Mucosa of rectum (tissue), 2 donors: ENCODE measurements at regions not wholly inside any gene's neighbourhood (a gene's known extent, or its start where the extent isn't known, plus 50 kb on each side); places are given as distances from the start of the nearest gene placed in this dataset.

Experiments
- H3K27ac ChIP-seq, 2 donors: one replicate each; pipeline ENCODE4 v1.7.0; 2013; ENCODE audit warnings: inconsistent platforms in 2 of 2, low read depth in 2 of 2, low read length in 2 of 2
- H3K27me3 ChIP-seq, 2 donors: one replicate each; pipeline ENCODE4 v1.7.0; 2013; ENCODE audit warnings: low read length in 2 of 2; ENCODE audit not compliant: control insufficient read depth in 2 of 2, insufficient read depth in 2 of 2
- H3K36me3 ChIP-seq, 2 donors: one replicate each; pipeline ENCODE4 v1.7.0; 2013; ENCODE audit warnings: low read length in 2 of 2; ENCODE audit not compliant: control insufficient read depth in 2 of 2, insufficient read depth in 2 of 2
- H3K4me1 ChIP-seq, 2 donors: one replicate each; pipeline ENCODE4 v1.7.0; 2013; ENCODE audit warnings: low read length in 2 of 2, mild to moderate bottlenecking in 1 of 2; ENCODE audit not compliant: control insufficient read depth in 2 of 2, insufficient read depth in 2 of 2
- H3K4me3 ChIP-seq, 2 donors: one replicate each; pipeline ENCODE4 v1.7.0; 2013; ENCODE audit warnings: low read length in 2 of 2
- H3K9ac ChIP-seq, 2 donors: one replicate each; pipeline ENCODE4 v1.7.0; 2013; ENCODE audit warnings: low read length in 2 of 2, low read depth in 1 of 2, mild to moderate bottlenecking in 1 of 2
- H3K9me3 ChIP-seq, 2 donors: one replicate each; pipeline ENCODE4 v1.7.0; 2013; ENCODE audit warnings: low read length in 2 of 2; ENCODE audit not compliant: control insufficient read depth in 2 of 2
- donor health status: healthy.
- donor health status: Normal muscosa, but diverticular disease.

DNA sequence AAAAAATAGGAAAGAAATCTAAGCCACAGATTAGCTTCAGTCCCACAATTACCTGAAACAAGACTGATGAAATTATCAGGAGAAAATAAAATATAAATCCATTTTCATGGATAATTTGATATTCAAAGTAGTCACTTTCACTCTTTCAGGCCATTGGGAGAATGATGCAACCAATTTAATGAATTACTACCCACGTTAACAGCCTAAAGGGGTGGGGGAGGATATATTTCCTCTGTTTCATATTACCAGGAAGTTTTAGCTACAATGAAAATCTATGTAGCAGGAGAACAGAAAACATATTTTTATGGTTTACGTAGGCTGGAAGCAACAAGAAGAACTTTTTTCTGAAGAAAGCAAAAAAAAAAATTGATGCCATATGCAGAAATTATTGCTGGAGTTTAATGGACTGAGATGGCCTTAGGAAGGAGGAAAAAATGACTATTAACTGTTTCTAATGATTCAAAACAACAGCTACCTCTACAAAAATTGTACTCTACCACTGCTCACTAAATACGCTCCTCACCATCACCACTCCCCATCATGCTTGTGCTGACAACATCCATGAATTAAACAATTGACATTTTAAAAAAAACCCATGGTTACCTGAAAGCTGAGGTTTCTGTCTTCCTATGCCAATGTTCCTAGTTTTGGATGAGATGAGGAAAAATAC lies 100.9 kb downstream of the CXXC4 start:
- H3K9me3 ChIP-seq, result no peaks in the 10 kb centered on the region
- H3K4me1 ChIP-seq, result no peaks in the 10 kb centered on the region
- no peak overlapping the region for H3K4me3 ChIP-seq
- H3K36me3 ChIP-seq, result no peaks in the 10 kb centered on the region
- no peaks in the 10 kb centered on the region for H3K27me3 ChIP-seq
- H3K27ac ChIP-seq, result no peak overlapping the region
- no peak overlapping the region for H3K9ac ChIP-seq

DNA sequence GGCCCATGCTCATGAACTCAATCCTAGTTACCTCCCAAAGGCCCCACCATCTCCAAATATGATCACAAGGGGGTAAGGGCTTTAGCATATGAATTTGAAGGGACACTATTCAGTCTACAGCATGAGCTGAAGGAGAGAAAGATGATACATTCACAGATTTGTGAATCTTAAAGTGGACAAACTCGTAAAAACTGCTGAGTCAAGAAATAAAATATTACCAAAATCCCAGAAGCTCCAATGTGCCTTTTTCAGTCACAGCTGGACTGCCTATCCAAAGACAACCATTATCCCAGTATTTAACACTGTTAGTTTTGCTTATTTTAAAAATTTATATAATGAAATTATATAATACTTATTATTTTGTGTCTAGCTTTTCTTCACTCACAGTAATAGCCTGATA lies 109.0 kb downstream of the CXXC4 start:
- Histone ChIP-seq H3K9me3 (no peaks in the 10 kb centered on the region), H3K27ac (no peak overlapping the region)

DNA sequence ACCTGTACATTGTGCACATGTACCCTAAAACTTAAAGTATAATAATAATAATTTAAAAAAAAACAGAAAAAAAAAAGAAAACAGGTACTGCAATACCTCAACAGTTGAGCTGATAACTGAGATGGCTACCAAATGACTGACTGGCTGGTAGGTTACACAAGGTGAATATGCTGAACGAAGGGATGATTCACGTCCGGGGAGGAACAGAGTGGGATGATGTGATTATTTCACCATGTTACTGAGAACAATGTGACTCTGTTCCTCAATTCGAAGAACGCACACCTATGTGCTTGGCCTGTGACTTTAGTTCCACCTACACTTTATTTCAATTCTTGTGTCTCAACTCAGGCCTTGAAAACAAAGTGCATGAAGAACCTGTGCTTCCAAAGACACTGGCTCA lies 111.7 kb downstream of the CXXC4 start:
- Histone ChIP-seq H3K27me3 (no peaks in the 10 kb centered on the region), H3K36me3 (no peaks in the 10 kb centered on the region), H3K9ac (no peak overlapping the region), H3K4me1 (peaks cover 0 to 6% of the 10 kb centered on the region in 2 donors), H3K4me3 (no peak overlapping the region), H3K9me3 (no peaks in the 10 kb centered on the region), H3K27ac (no peak overlapping the region)

More for the DNA sequence above, 109.0 kb downstream of the CXXC4 start:
- Histone ChIP-seq H3K36me3 (no peaks in the 10 kb centered on the region), H3K27me3 (no peaks in the 10 kb centered on the region), H3K9ac (no peak overlapping the region), H3K4me1 (peaks cover 0 to 6% of the 10 kb centered on the region in 2 donors), H3K4me3 (no peak overlapping the region)

DNA sequence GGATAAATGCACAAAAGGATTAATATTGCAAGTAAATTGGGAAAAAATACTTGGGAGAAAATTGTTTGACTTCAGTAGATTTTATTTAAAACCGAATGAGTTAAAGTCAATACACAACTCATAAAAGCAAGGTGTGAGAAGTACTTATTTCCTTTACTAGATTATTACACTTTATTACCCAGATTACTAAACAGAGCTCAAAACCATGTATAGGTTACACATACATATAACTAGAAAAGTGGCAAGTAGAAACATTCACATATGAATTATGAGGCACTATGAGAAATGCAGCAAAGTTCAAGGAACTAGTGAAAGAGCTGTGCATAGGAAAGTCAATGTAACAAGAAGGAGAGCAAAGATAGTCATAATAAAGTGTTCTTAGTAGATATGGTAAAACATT lies 113.0 kb downstream of the CXXC4 start:
- Histone ChIP-seq H3K27me3 (no peaks in the 10 kb centered on the region), H3K36me3 (no peaks in the 10 kb centered on the region), H3K9me3 (no peaks in the 10 kb centered on the region), H3K4me1 (peaks cover 0 to 6% of the 10 kb centered on the region in 2 donors), H3K9ac (no peak overlapping the region), H3K4me3 (no peak overlapping the region), H3K27ac (no peak overlapping the region)

DNA sequence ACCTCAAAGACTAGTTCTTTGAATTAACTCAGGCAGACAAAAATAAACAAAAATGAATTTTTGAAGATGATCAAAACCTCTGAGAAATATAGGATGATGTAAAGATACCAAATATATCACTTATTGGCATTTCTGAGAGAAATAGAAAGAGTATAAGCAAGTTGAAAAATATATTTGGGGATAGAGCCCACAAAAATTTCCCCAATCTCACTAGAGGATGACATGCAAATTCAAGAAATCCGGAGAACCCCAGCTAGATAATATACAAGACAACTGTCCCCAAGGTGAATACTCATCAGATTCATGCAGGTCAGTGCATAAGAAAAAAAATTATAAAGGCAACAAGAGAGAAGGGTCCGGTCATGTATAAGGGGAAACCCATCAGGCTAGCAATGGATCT lies 129.1 kb downstream of the CXXC4 start:
- Histone ChIP-seq H3K9ac (no peak overlapping the region), H3K9me3 (no peaks in the 10 kb centered on the region), H3K36me3 (no peaks in the 10 kb centered on the region), H3K27me3 (no peaks in the 10 kb centered on the region), H3K4me1 (no peaks in the 10 kb centered on the region), H3K4me3 (no peak overlapping the region), H3K27ac (no peak overlapping the region)

DNA sequence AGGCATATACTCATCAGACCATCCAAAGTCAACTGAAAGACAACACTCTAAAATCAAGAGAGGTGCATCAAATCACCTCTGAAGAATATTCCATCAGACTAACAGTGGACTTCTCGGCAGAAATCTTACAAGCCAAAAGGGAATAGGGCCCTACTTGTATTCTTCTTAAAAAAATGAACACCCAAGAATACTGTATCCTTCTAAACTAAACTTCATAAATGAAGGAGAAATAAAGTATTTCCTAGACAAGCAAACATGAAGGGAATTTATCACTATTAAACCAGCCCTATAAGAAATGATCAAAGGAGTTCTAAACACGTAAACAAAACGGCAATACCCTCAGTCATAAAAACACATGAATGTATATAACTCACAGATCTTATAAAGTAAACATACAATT lies 141.2 kb downstream of the CXXC4 start:
- no peak overlapping the region for H3K9ac ChIP-seq
- H3K4me1 ChIP-seq, result no peaks in the 10 kb centered on the region
- H3K36me3 ChIP-seq, result no peaks in the 10 kb centered on the region
- no peak overlapping the region for H3K27ac ChIP-seq
- H3K27me3 ChIP-seq, result no peaks in the 10 kb centered on the region
- no peak overlapping the region for H3K4me3 ChIP-seq
- no peaks in the 10 kb centered on the region for H3K9me3 ChIP-seq

DNA sequence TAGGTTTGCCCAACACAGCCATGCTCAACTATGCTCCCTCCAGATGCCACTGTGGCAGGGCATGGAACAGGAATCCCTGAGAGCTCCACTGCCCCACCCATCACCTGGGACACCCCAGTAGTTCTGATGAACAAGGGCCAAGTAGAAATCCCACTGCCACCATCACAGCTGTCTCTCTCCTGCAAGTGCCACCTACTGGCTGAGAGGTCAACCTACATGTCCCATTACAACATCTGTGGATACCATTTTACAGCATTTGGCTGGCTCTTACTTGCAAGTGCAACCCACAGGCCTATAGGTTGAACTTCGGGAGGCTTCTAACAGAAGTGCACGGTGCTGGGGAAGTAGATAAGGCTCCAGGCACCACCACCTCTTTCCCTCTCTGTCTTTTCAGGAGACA lies 142.5 kb downstream of the CXXC4 start:
- H3K9me3 ChIP-seq, result no peaks in the 10 kb centered on the region
- no peaks in the 10 kb centered on the region for H3K36me3 ChIP-seq
- no peak overlapping the region for H3K27ac ChIP-seq
- H3K9ac ChIP-seq, result no peak overlapping the region
- no peaks in the 10 kb centered on the region for H3K4me1 ChIP-seq
- no peak overlapping the region for H3K4me3 ChIP-seq
- H3K27me3 ChIP-seq, result no peaks in the 10 kb centered on the region

DNA sequence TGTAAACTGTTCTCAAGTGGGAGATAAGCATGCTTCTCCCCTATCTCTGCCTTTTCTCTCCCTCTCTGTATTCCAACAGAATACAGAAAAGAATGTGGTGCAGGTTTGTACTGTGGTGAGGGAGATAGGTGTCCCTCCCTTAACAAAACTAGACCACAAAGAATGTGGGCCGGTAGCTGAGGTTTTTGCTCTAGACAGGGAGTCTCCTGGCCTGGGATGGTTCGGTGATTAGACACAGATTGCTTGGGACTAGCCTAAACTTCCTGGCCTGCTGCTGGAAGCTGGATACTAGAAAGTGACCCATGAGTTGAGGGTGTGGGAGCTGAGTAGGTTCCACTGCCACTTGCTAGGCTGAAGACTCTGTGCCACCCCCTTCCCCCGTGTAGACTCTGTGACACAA lies 143.0 kb downstream of the CXXC4 start:
- Histone ChIP-seq H3K4me1 (no peaks in the 10 kb centered on the region), H3K27ac (no peak overlapping the region), H3K4me3 (no peak overlapping the region), H3K9ac (no peak overlapping the region), H3K36me3 (no peaks in the 10 kb centered on the region), H3K9me3 (no peaks in the 10 kb centered on the region), H3K27me3 (no peaks in the 10 kb centered on the region)

DNA sequence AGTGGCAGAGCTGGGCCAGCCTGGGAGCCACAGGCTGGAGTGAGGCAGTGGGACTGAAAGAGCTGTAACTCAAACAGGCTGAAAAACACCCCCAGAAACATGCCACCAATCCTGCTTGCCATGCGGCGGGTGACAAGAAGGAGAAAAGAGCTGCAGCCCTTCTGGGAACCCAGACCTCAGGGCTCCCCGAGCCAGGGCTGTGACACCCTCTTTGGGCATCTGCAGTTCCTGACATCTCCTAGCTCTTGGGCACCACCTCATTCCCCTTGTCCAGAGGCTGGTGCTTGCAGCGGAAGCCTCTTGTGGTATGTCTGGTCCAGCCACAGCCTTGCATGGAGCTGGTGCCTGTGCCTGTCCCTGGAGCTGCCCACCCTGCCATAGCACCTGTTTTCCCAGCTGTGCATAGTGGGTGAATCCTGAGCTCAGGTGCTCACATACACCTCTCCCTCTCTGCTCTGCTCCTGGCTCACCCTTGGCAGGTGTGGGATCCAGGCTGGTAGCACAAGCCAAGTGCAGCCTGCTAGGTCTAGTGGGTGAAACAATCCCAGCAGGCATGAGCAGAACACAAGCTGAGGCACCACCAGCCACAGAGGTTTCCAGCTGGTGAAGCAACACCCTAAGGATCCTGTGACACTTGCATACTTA lies 149.0 kb downstream of the CXXC4 start:
- Histone ChIP-seq H3K4me3 (no peak overlapping the region), H3K9ac (no peak overlapping the region), H3K36me3 (no peaks in the 10 kb centered on the region), H3K27me3 (no peaks in the 10 kb centered on the region), H3K27ac (no peak overlapping the region), H3K9me3 (no peaks in the 10 kb centered on the region), H3K4me1 (no peaks in the 10 kb centered on the region)

DNA sequence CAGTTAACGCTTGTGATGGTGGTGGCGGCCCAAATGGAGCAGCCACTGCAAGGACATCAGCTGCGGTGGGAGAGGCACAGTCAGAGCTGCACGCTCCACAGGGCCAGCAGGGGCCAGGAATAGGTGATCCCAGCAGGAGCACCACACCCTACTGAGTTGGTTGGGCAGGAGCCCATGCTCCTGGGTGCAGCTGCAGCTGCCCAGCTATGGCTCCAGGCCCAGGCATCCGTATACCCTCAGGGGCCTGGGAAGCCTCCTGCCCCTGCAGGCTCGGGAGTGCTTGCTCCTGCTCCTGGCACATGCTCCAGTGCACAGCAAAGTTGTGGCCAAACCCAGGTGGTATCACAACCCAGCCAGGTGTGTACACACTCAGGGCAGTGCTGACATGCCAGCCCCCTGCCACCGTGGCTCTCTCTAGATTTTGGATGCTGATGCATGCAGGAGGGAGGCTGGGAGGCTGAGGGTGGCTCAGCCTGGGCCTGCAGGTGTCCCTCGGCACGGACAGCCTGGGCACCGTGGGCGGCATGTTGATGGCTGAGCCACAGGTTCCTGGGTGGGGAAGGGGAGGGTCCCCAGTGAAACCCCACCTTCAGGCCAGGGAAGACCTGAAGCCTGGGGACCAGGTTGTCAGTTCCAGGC lies 150.2 kb downstream of the CXXC4 start:
- Histone ChIP-seq H3K27ac (no peak overlapping the region), H3K9me3 (no peaks in the 10 kb centered on the region), H3K36me3 (no peaks in the 10 kb centered on the region), H3K4me1 (no peaks in the 10 kb centered on the region), H3K4me3 (no peak overlapping the region), H3K9ac (no peak overlapping the region), H3K27me3 (no peaks in the 10 kb centered on the region)
